Smooth muscle cell of the brain vasculature (primary cell): ENCODE measurements at regions not wholly inside any gene's neighbourhood (a gene's known extent, or its start where the extent isn't known, plus 50 kb on each side); places are given as distances from the start of the nearest gene placed in this dataset.

Source experiments
- DNase-seq: peaks from one replicate; pipeline ENCODE4 v3.0.0-alpha.2; 2012; ENCODE audit warnings: low read depth, low spot score

GRCh38 chr3:72437661-72438406 is 410.4 kb downstream of the SHQ1 start:
- DNase-seq: no peak

GRCh38 chr3:72436863-72437592 is 411.2 kb downstream of the SHQ1 start:
- DNase-seq: no peak

GRCh38 chr3:72434296-72434695 is 413.9 kb downstream of the SHQ1 start:
- no peak for DNase-seq

- DNase-seq: no peak
Observed at GRCh38 chr3:72432246-72432645, 416.0 kb downstream of the SHQ1 start.

GRCh38 chr3:72429589-72430353 is 418.5 kb downstream of the SHQ1 start:
- DNase-seq: no peak

GRCh38 chr3:72428803-72429202 is 419.4 kb downstream of the SHQ1 start:
- DNase-seq: no peak

- DNase-seq: no peak
Observed at GRCh38 chr3:72427624-72428023, 420.6 kb downstream of the SHQ1 start.

GRCh38 chr3:72426618-72427397 is 421.4 kb downstream of the SHQ1 start:
- no peak for DNase-seq

- no peak for DNase-seq
Observed at GRCh38 chr3:72423643-72424042, 424.6 kb downstream of the SHQ1 start.

- no peak for DNase-seq
Observed at GRCh38 chr3:72421786-72422185, 426.5 kb downstream of the SHQ1 start.

- DNase-seq: no peak
Observed at GRCh38 chr3:72421126-72421525, 427.1 kb downstream of the SHQ1 start.

GRCh38 chr3:72418856-72419255 is 429.4 kb downstream of the SHQ1 start:
- DNase-seq: no peak

GRCh38 chr3:72418244-72418643 is 430.0 kb downstream of the SHQ1 start:
- no peak for DNase-seq

- DNase-seq: no peak
Observed at GRCh38 chr3:72414481-72415016, 433.7 kb downstream of the SHQ1 start.

GRCh38 chr3:72413228-72413627 is 435.0 kb downstream of the SHQ1 start:
- no peak for DNase-seq

GRCh38 chr3:72412340-72412956 is 435.8 kb downstream of the SHQ1 start:
- no peak for DNase-seq

- no peak for DNase-seq
Observed at GRCh38 chr3:72411843-72412242, 436.4 kb downstream of the SHQ1 start.

- DNase-seq: no peak
Observed at GRCh38 chr3:72411126-72411525, 437.1 kb downstream of the SHQ1 start.

GRCh38 chr3:72408983-72409779 is 439.1 kb downstream of the SHQ1 start:
- DNase-seq: no peak

- DNase-seq: no peak
Observed at GRCh38 chr3:72407766-72408165, 440.5 kb downstream of the SHQ1 start.
